Glutamatergic neuron (in vitro differentiated cells): ENCODE measurements at regions not wholly inside any gene's neighbourhood (a gene's known extent, or its start where the extent isn't known, plus 50 kb on each side); places are given as distances from the start of the nearest gene placed in this dataset.

Experiments used
- DNase-seq: peaks from one replicate; pipeline ENCODE4 v3.0.0; 2022
- H3K27ac Mint-ChIP-seq: one replicate; pipeline ENCODE4 v1.8.0; 2020; ENCODE audit warnings: mild to moderate bottlenecking, mixed read lengths, inconsistent platforms; ENCODE audit not compliant: unreplicated experiment
- H3K27me3 Mint-ChIP-seq: one replicate; pipeline ENCODE4 v1.8.0; 2020; ENCODE audit warnings: mild to moderate bottlenecking, moderate library complexity, mixed read lengths, inconsistent platforms; ENCODE audit not compliant: unreplicated experiment
- H3K36me3 Mint-ChIP-seq: one replicate; pipeline ENCODE4 v1.8.0; 2020; ENCODE audit warnings: mild to moderate bottlenecking, mixed read lengths, inconsistent platforms; ENCODE audit not compliant: unreplicated experiment
- H3K4me1 Mint-ChIP-seq: one replicate; pipeline ENCODE4 v1.8.0; 2020; ENCODE audit warnings: mild to moderate bottlenecking, low read depth, mixed read lengths, inconsistent platforms; ENCODE audit not compliant: unreplicated experiment
- H3K4me3 Mint-ChIP-seq: one replicate; pipeline ENCODE4 v1.8.0; 2020; ENCODE audit warnings: mild to moderate bottlenecking, mixed read lengths, inconsistent platforms; ENCODE audit not compliant: unreplicated experiment
- H3K9me3 Mint-ChIP-seq: one replicate; pipeline ENCODE4 v1.8.0; 2020; ENCODE audit warnings: mild to moderate bottlenecking, moderate library complexity, mixed read lengths, inconsistent platforms; ENCODE audit not compliant: unreplicated experiment
- TF ChIP-seq, protein P1 (sequence below): fragments of 200-600 bp; sonication (generic); IDR thresholded peaks from one replicate; pipeline ENCODE4 v1.5.0; 2021; ENCODE audit not compliant: partially characterized antibody, unreplicated experiment

DNA sequence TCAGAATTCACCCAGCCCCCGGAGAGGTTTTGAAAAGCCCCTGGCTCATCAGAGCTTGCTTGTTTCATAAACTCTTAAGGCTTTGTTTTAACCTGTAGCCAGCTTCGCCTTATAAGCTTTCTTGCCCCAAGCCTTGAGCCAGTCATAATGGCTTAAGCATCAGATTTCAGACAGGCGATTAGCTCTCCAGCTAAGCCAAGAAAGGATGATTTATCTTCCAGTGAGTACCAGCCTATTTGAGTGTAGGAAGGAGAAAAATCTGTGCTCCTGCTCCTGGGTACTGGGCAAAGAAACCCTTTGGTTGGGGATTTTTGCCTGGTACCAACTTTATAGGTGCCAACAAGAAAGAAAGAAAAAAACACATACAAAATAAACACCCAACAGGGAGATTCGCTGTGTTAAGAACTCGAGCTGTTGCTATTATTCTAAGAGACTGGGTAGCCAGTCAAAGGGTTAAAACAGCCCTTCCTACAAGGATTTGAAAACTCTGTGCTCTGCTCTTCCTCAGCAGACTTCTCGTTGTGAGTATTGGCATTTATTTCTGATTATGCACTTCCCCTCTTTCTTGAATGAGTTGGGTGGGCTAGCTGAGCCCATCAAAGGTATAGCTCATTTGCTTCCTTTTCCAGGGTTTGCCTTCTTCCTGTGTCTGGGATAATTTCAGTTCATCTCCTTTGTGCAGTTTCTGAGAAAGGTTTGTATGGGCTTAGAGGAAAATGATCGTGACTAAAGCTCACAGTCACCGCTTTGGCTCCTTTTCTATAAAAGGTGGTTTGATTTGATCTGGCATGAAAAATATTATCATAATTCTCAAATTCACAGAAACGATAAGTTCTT, 157.2 kb upstream of the DMRT1 start:
- Mint-ChIP-seq H3K27ac (no peak overlapping the region), H3K27me3 (no peaks in the 10 kb centered on the region), H3K4me1 (peaks cover 5% of the 10 kb centered on the region), H3K9me3 (peaks cover 2% of the 10 kb centered on the region), H3K36me3 (peaks cover 5% of the 10 kb centered on the region), H3K4me3 (no peak overlapping the region)
- TF ChIP-seq, protein P1, sequence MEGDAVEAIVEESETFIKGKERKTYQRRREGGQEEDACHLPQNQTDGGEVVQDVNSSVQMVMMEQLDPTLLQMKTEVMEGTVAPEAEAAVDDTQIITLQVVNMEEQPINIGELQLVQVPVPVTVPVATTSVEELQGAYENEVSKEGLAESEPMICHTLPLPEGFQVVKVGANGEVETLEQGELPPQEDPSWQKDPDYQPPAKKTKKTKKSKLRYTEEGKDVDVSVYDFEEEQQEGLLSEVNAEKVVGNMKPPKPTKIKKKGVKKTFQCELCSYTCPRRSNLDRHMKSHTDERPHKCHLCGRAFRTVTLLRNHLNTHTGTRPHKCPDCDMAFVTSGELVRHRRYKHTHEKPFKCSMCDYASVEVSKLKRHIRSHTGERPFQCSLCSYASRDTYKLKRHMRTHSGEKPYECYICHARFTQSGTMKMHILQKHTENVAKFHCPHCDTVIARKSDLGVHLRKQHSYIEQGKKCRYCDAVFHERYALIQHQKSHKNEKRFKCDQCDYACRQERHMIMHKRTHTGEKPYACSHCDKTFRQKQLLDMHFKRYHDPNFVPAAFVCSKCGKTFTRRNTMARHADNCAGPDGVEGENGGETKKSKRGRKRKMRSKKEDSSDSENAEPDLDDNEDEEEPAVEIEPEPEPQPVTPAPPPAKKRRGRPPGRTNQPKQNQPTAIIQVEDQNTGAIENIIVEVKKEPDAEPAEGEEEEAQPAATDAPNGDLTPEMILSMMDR = no peak
- no peak for DNase-seq

DNA sequence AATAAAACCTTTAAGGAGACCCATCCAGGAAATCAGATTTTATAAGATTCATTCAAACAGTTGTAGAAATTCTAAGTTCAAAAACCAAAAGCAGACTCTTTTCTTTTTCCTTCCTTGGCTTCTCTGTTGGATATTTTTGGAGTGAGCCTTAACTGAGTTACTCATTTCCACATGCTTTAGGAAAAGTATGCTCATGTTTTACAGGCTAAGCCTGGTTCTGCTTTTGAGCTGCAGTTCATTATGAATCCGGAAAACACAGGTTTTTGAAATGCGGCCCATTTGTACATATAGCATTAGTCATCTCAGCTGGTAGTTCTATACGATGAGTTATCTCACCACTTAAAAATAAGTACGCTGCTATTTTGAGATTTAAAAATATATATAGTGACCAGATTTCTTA, 156.6 kb upstream of the DMRT1 start:
- peaks cover 5% of the 10 kb centered on the region for H3K36me3 Mint-ChIP-seq
- TF ChIP-seq, protein P1 = no peak
- no peak overlapping the region for H3K27ac Mint-ChIP-seq
- no peak for DNase-seq
- no peak overlapping the region for H3K4me3 Mint-ChIP-seq
- peaks cover 2% of the 10 kb centered on the region for H3K9me3 Mint-ChIP-seq
- no peaks in the 10 kb centered on the region for H3K27me3 Mint-ChIP-seq
- H3K4me1 Mint-ChIP-seq = peaks cover 5% of the 10 kb centered on the region

DNA sequence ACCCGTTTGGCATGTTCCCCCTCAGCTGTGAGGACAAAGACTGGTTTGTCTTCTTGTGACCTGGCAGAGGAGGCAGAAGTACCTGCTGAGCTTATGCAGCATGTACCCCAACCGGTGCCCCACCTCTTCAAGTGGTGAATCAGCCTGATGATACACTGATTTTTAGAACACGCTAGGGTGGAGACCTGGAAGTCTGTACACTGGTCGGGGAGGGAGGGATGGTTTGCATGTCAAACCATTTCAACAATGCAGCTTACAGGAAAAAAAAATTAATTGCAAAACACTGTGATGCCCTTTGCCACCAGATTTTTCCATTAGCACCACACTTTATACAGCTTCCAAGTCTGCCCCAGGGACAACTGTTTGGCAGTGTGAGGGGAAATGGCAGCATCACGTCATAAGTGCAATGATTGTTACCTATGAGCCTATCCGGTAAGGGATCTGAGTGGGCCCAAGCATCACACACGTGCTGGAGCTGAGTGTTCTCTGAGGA, 155.1 kb upstream of the DMRT1 start:
- Mint-ChIP-seq H3K4me3 (no peak overlapping the region), H3K27ac (no peak overlapping the region), H3K9me3 (peaks cover 2% of the 10 kb centered on the region), H3K27me3 (no peaks in the 10 kb centered on the region), H3K36me3 (peaks cover 5% of the 10 kb centered on the region), H3K4me1 (peaks cover 11% of the 10 kb centered on the region)
- TF ChIP-seq, protein P1 = no peak
- DNase-seq = no peak

DNA sequence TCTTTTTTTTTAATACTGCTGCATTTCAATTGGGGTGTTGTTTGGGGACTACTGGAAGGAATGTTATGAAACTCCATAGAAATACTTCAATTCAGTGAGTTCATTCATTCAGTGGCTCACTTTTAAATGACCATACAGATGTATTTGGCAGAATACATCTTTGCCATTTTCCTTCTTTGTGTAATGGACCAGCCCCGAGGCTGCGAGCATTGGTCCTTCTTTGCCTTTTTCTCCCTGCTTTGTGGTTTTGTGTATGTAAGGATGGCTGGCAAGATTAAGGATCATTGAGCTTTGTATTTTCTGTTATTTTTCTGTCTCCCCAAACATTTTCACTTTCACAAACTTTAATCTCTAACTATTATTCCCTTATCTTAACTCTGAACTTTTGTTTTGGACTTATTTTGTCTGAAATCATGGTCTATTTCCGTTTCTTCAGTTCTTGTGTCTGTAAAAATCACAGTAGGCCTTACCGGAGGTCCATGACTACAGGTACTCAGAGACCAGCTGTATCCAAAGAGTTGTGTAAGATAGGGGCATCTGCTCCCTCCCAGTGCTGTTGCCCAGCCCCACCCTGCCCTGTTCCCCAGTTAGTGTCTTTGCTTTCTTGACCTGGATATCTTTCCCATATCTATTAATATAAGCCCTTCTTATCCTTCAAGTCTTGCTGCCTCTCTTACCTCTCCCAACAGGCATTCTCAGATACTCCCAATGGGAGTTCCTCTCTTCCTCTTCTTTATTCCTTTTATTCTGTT, 154.3 kb upstream of the DMRT1 start:
- Mint-ChIP-seq H3K4me1 (peaks cover 11% of the 10 kb centered on the region), H3K27ac (no peak overlapping the region), H3K36me3 (peaks cover 5% of the 10 kb centered on the region), H3K4me3 (no peak overlapping the region), H3K9me3 (peaks cover 2% of the 10 kb centered on the region), H3K27me3 (no peaks in the 10 kb centered on the region)
- TF ChIP-seq, protein P1 = no peak
- no peak for DNase-seq
